ENCODE measurements at regions not wholly inside any gene's neighbourhood (a gene's known extent, or its start where the extent isn't known, plus 50 kb on each side); places are given as distances from the start of the nearest gene placed in this dataset.

DNA sequence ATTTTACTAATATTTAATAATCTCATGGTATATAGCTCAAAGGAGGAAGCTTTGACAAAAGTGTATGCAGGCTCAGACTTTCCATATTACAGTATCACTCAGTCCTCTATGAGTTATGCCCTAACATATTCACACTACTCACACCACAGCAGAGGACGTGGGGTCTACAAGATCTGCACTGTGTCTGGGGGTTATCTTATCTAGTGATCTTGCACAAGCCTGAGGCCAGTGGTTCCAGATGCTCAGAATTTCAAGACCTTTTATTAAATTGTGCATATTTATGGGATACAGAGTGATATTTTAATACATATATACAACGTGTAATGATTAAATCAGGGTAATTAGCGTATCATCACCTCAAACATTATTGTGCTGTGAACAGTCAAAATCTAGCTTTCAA, 933.1 kb downstream of the SQOR start:
- Histone ChIP-seq H3K27ac (no peak overlapping the region), H3K4me3 (no peak overlapping the region)

DNA sequence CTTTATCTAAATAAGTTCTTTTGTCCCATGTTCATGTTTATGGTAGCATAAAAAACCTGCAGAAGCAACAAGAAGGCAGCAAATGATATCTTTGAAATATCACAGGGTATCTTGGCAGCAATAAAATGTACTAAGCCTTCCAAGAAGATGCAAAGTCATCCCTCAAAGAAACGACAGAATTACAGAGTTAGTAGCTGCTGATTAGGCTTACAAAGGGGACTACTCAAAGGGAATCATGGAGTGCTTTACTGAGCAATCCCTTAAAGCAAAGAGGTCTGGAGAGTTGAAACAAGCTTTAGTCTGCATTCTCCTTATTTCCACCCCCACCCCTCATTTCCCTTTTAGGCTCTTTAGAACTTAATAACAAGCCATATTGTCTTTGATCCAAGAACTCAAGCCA, 935.0 kb downstream of the SQOR start:
- Histone ChIP-seq H3K4me3 (no peak overlapping the region), H3K27ac (no peak overlapping the region)

GRCh38 chr15:46576646-46577395, 942.0 kb downstream of the SQOR start:
- no peak overlapping the region for H3K27ac ChIP-seq
- H3K4me3 ChIP-seq, result no peak overlapping the region

DNA sequence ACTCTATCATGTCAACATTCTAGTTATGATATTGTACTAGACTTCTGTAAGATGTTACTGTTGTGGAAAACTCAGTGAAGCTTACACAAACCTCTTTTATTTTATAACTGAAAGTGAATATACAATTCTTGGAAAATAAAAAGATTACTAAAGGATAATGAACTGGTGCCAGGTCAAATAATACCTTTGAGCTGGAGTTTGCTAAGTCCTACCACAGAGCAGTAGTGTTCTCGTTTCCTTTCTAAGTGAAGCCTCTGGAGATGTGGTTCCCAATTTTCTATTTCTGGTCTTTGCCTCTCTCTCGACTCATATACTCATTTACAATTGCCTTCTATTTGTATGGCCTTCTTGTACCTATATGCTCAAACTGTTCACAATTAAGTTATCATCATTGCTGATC, 942.9 kb downstream of the SQOR start:
- H3K27ac ChIP-seq, result no peak overlapping the region
- no peak overlapping the region for H3K4me3 ChIP-seq

- Histone ChIP-seq H3K4me3 (no peak overlapping the region), H3K27ac (no peak overlapping the region)
These were observed 945.7 kb downstream of the SQOR start for GRCh38 chr15:46580487-46580886.

DNA sequence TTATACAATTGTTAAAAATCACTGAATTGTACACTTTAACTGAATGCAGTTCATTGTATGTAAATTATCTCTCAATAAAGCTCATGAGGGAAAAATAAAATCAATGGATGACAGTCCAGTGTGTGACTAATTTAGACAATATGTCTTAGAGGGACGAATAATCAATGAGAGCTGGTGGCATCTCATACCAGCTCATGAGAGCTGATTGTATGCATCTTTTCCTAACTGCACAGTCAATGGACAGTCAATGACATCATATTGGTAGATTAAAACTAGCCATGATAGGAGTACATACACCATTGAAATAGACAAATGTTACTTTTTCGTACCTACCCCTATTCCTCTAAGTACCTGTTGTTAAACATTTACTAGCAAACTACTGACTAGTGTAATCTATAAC, 946.1 kb downstream of the SQOR start:
- Histone ChIP-seq H3K4me3 (no peak overlapping the region), H3K27ac (no peak overlapping the region)

DNA sequence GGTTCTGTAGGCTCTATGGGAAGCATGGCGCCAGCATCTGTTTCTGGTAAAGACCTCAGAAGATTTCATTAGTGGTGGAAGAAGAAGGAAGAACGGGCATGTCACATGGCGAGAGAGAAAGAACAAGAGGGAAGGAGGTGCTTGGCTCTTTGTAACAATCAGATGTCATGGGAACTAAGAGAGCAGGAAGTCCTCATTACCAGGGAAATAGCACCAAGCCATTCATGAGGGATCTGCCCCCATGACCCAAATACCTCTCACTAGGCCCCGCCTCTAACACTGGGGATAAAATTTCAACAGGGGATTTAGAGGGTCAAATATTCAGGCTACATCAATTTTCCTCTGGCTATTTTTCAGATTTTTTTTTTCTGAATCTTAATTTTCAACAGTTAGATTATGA, 954.3 kb downstream of the SQOR start:
- no peak overlapping the region for H3K4me3 ChIP-seq
- H3K27ac ChIP-seq, result no peak overlapping the region

DNA sequence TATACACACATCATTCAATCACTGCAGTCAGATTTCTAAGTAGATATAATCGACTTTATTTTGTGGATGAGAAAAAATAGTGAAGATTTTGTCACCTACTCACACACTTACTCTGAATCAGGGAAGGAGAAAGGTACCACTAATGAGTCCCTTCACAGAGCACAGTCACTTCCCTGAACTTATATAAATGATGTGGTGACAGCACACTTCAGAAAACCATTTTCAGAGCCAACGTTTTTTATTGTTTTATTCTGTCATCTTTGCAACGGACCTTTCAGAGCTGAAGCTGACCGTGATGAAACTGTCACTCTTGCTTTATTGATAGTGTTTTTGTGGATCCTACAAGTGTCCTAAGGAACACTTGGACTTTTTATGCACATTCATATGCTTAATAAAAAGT, 956.6 kb downstream of the SQOR start:
- Histone ChIP-seq H3K4me3 (no peak overlapping the region), H3K27ac (no peak overlapping the region)

DNA sequence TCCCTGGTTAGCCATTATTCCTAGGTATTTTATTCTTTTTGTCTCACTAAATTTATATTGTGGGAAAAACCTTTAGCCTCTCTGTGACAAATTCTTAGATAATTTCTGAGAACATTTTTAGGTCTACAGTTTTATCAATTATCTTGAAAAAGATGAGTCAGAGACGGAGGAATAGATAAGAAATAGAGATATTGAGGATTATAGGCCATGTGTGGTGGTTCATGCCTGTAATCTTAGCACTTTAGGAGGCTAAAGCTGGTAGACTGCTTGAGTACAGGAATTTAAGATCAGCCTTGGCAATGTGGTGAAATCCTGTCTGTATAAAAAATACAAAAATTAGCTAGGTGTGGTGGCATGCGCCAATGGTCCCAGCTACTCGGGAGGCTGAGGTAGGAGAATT, 960.2 kb downstream of the SQOR start:
- no peak overlapping the region for H3K4me3 ChIP-seq
- H3K27ac ChIP-seq, result no peak overlapping the region

DNA sequence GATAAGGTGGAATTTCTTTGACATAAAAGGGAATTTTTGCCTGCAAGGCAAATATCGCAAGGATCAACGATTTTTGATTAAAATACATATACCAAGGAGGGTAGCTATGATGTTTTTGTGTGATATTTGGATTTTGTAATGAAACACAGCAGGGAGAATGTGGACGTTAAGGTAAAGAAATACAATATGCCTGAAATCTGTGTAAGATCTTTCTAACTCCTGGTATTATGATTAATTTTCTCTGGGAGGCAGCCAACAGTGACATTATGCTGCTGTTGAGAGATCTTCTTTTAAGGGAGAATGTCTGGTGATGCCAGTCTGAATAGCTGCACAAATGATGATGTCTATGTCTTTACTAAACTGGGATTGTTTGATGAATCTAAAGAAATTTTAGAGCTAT, 972.2 kb downstream of the SQOR start:
- H3K4me3 ChIP-seq, result no peak overlapping the region
- no peak overlapping the region for H3K27ac ChIP-seq

- H3K4me3 ChIP-seq, result no peak overlapping the region
- no peak overlapping the region for H3K27ac ChIP-seq
These were observed 981.2 kb downstream of the SQOR start for GRCh38 chr15:46616033-46616432.

- no peak overlapping the region for H3K4me3 ChIP-seq
- no peak overlapping the region for H3K27ac ChIP-seq
These were observed 982.7 kb downstream of the SQOR start for GRCh38 chr15:46617507-46617906.

DNA sequence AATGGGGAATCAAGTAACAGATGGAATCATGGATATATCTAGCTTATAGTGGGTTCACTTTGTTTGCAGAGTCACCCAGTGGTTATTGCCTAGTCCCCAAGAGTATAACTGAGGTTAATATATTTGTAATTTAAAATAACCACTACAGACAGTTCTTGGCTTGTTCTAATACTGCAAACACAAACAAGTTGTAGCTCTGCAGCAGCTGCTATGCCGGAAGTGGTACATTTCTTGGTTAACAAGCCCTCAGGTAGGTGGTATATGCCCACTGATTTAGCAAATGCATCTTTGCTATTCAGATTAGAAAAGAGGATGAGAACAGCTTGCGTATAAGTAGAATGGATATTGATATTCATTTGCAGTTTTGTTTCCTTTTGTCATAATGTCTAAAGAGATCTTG, 984.2 kb downstream of the SQOR start:
- H3K27ac ChIP-seq, result no peak overlapping the region

DNA sequence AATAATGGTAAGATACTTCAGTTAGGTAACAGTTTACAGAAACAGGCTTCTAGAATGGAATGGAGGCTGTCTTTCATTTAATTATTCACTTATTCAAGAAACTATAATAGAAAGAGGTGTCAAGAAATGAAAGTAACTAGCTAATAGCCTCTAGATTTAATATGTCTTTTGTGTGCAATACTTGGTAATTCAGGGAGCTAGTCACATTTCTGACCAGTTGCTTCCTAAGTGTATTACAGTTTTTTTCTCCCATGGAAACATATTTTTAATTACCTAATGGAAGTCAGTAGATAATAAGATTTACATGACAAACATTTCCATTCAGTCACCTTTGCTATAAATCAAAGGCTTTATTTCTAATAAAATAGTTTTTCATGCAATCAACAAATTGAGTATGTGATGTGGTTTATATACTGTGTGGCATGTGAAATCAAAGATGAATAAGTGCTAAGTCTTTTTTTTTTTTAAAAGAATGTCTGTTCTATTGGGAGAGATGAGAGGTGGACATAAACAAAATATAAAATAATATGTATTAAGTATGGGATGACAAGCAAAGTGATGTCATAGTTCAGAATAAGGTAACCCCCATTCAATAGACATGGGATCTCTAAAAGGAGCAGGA, 985.7 kb downstream of the SQOR start:
- H3K27ac ChIP-seq, result no peak overlapping the region
- no peak overlapping the region for H3K4me3 ChIP-seq

More for the DNA sequence above, 984.2 kb downstream of the SQOR start:
- H3K4me3 ChIP-seq, result no peak overlapping the region

- H3K27ac ChIP-seq, result no peak overlapping the region
- H3K4me3 ChIP-seq, result no peak overlapping the region
These were observed 988.0 kb downstream of the SQOR start for GRCh38 chr15:46622851-46623250.

DNA sequence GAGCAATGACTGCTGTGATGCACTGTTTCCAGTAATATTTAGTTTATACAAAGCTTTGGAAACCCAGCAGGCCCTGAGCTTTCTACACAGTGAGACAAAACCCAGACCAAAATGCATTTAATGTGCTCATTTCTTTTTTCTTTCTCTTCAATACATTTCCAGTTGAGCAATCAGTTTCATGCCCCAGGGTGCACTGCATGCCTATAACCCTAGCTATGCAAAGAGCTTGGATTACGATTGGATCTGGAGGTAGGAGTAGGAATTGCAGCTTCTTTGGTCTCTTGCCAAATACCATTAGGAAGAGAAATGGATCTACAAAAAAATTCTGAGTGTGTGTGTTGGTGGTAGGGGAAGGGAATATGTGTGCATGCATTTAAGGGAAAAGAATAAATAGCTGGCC, 1001.4 kb downstream of the SQOR start:
- Histone ChIP-seq H3K4me3 (no peak overlapping the region), H3K27ac (no peak overlapping the region)

DNA sequence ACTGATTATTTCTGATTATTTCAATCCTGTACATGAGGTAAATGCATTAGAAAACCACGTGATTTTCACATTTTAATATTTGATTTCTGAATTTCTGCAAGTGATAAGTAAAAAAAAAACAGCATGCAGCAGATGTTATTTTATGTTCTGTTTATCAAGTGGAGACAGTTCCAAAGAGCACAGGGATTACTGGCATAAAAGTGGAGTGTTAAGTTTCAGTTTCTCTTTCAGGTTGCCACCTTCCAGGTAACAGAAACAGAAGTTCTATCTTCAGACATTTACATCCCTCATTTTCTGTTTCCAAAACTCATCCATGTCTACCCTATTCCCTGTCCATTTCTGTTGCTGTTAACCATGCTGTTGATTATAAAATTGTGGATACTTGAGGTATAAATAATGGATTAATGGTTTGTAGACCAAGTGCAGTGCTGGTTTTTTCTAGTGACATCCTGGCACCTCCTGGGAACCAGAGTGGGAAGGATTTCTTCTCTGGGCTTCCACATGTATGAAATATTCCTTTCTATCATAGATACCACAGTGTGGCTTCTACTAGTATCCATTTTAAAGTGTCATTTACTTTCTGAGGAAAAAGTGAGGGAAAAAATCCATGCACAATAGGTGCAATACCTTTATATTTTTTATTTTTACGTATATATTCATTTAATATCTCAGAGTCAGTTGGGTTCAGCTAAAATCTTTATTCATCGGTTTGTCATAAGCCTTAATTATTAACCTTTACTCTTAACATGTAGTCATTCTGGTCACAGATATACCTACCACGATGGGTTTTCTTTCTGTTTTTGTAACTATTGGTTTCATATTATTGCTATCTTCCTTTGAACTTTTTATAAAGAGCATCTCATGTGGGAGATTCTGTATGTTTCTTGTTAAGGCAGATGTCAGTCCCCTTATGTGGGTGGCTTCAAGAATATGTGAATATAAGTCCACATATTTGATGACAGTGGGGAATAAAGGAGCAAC, 1010.0 kb downstream of the SQOR start:
- no peak overlapping the region for H3K27ac ChIP-seq
- no peak overlapping the region for H3K4me3 ChIP-seq

DNA sequence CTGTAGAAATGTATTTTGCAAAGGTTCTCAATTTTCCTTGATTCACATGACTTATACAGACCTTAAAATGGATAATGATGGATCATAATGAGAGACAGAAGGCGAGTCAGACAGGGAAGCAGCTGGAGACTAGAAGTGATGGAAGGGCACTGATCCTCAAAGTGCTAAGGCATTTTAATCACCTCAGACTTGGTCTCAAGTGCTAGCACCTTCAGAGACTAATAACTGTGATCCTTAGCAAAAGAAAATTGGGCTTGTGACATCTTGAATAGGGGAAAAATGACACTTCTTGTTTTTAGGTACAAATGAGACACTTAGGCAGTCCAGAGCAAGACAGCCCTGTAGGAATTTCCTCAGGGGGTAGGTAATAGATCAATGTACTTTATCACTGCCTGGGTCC, 1011.7 kb downstream of the SQOR start:
- no peak overlapping the region for H3K27ac ChIP-seq
- H3K4me3 ChIP-seq, result no peak overlapping the region

DNA sequence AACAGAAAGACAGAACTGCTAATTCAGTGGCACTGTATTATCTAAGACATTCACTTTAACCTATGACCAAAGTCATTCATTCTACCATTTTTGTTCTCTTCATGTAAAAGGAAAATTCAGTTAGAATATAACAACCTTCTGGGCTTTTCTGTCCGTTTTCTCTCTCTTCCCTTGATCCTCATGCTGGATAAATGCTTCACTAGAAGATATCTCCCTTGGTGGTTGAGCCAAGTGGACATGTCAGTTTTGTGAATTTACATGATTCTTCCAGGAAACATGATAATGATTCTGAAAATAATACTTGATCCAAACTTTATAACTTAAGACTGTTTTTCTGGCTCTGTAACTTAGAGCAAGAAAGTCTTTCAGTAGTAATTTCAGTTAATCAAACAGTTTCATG, 1012.2 kb downstream of the SQOR start:
- no peak overlapping the region for H3K27ac ChIP-seq

GRCh38 chr15:46652266-46652665, 1017.4 kb downstream of the SQOR start:
- Histone ChIP-seq H3K27ac (no peak overlapping the region), H3K4me3 (no peak overlapping the region)

More for the DNA sequence above, 1012.2 kb downstream of the SQOR start:
- no peak overlapping the region for H3K4me3 ChIP-seq

DNA sequence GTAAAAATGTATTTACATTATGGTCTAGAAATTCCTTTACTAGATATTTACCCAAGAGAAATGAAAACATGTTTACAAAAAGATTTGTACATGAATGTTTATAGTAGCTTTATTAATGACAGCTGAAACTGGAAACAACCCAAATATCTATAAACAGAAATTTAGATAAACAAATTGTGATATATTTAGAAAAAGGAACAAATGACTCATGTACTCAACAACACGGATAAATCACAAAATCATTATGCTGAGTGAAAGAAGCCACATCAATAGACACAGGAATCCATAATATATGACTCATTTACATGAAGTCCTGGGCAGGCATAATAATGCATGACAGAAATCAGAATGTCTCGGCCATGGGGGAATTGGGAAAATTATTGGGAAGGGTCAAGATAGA, 1020.2 kb downstream of the SQOR start:
- H3K27ac ChIP-seq, result no peak overlapping the region
- H3K4me3 ChIP-seq, result no peak overlapping the region
